Spleen (tissue), 7 donors: ENCODE measurements at regions not wholly inside any gene's neighbourhood (a gene's known extent, or its start where the extent isn't known, plus 50 kb on each side); places are given as distances from the start of the nearest gene placed in this dataset.

Experiments used
- CTCF ChIP-seq, 11 experiments: fragments of 200-600 bp in 7 of 11; fragments of 450-650 bp in 4 of 11; sonication (generic) in 4 of 11; IDR thresholded peaks in 8 of 11; conservative IDR thresholded peaks in 3 of 11; 1 replicate in 7 of 11; 2 replicates in 4 of 11; pipeline versions ENCODE4 v1.4.0 to v1.8.0; 2016 to 2021; ENCODE audit warnings: antibody characterized with exemption in 11 of 11, inconsistent platforms in 4 of 11, mild to moderate bottlenecking in 1 of 11
- POLR2A ChIP-seq, 3 donors: fragments of 450-650 bp; IDR thresholded peaks; one replicate each; pipeline ENCODE4 v1.5.1; 2017; ENCODE audit warnings: antibody characterized with exemption in 3 of 3, mild to moderate bottlenecking in 1 of 3
- donor health status: DM: no; HTN: no; CAD: no; lungs with moderate emphysema.
- donor health status: DM: no; HTN: no; CAD: no.
- donor health status: DM: no; HTN: no; CAD: no.

- TF ChIP-seq CTCF (IDR thresholded peaks at IDR 0.05 in 8 of 11, conservative IDR thresholded peaks at IDR 0.05 in 3 of 11) (no peak), POLR2A (IDR thresholded peaks at IDR 0.05) (no peak)
Observed at GRCh38 chr9:88237991-88238571, 99.8 kb upstream of the SPATA31C2 start.
